ENCODE measurements at regions not wholly inside any gene's neighbourhood (a gene's known extent, or its start where the extent isn't known, plus 50 kb on each side); places are given as distances from the start of the nearest gene placed in this dataset.
"Not testable (repeated sequence)": the region's sequence is repeated elsewhere in the genome, so short reads cannot be mapped to it uniquely, and the experiment has no call there.

GRCh38 chr15:62867844-62868243 lies 174.7 kb upstream of the TPM1 start:
- intact Hi-C loops (cut with micrococcal nuclease) = no loop called here
- H3K27ac Mint-ChIP-seq = no peak overlapping the region
- CTCF ChIA-PET = no interaction called here

DNA sequence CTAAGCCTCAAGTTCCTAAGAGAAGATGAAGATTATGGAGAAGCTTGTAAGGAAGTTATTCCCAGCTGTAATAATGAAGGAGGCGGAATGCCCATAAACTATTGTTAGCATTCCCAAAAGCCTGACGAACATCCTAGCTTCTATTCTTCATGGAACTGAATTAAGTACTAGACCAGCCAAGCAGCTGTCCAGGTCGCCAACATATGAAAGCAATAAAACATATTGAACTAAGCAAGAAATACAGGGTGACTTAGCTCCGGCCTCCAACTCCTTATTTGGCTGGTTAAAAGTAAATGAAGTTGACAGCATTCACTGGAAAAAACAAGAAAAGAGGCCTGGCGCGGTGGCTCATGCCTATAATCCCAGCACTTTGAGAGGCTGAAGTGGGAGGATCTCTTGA lies 174.0 kb upstream of the TPM1 start:
- no peaks in the 10 kb centered on the region for H3K4me1 Mint-ChIP-seq (ENCODE audit: low read depth)

More at GRCh38 chr15:62867844-62868243, 174.7 kb upstream of the TPM1 start:
- Mint-ChIP-seq H3K36me3 (ENCODE audit: low read depth) (no peaks in the 10 kb centered on the region), H3K4me1 (ENCODE audit: low read depth) (no peaks in the 10 kb centered on the region), H3K9me3 (no peaks in the 10 kb centered on the region), H3K27me3 (ENCODE audit: low read depth) (no peaks in the 10 kb centered on the region), H3K4me3 (no peak overlapping the region)
- no peak for DNase-seq

DNA sequence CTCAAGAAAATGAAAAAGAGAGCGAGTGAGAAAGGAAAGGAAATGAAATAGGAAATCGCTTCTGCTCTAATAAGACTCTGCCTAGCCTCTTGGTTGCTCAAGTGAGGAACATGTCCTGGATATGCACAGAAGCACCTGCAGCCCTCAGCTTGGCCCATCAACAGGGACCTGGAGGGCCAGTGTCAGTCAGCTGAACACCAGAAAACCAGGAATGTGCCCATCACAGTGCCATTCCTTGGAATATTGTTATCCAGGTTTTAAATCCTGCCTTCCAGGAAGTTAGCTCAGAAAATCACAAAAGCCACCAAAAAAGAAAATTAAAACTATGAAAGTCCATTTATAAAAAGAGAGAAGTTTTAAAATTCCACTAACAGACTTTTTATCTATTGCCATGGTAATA lies 173.4 kb upstream of the TPM1 start:
- DNase-seq = no peak
- Mint-ChIP-seq H3K9me3 (no peaks in the 10 kb centered on the region), H3K36me3 (ENCODE audit: low read depth) (no peaks in the 10 kb centered on the region), H3K27ac (no peak overlapping the region), H3K4me3 (no peak overlapping the region), H3K27me3 (ENCODE audit: low read depth) (no peaks in the 10 kb centered on the region), H3K4me1 (ENCODE audit: low read depth) (no peaks in the 10 kb centered on the region)
- CTCF ChIA-PET = no interaction called here
- intact Hi-C loops (cut with micrococcal nuclease) = no loop called here

More for the DNA sequence above, 174.0 kb upstream of the TPM1 start:
- intact Hi-C loops (cut with micrococcal nuclease) = no loop called here
- Mint-ChIP-seq H3K36me3 (ENCODE audit: low read depth) (no peaks in the 10 kb centered on the region), H3K27me3 (ENCODE audit: low read depth) (no peaks in the 10 kb centered on the region), H3K27ac (no peak overlapping the region), H3K9me3 (no peaks in the 10 kb centered on the region), H3K4me3 (no peak overlapping the region)
- no peak for DNase-seq
- CTCF ChIA-PET = no interaction called here

GRCh38 chr15:62870216-62870615 lies 172.3 kb upstream of the TPM1 start:
- no peaks in the 10 kb centered on the region for H3K36me3 Mint-ChIP-seq (ENCODE audit: low read depth)

DNA sequence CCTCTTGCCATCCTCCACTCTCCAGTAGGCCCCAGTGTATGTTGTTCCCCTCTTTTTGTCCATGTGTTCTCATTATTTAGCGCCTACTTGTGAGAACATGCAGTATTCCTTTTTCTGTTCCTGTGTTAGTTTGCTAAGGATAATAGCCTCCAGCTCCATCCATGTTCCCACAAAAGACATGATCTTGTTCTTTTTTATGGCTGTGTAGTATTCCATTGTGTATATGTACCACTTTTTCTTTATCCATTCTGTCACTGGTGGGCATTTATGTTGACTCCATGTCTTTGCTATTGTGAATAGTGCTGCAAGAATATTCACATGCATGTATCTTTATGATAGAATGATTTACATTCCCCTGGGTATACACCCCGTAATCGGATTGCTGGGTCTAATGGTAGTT lies 171.8 kb upstream of the TPM1 start:
- H3K36me3 Mint-ChIP-seq (ENCODE audit: low read depth); H3K4me3 Mint-ChIP-seq; DNase-seq; intact Hi-C loops (cut with micrococcal nuclease); H3K4me1 Mint-ChIP-seq (ENCODE audit: low read depth); H3K27ac Mint-ChIP-seq; H3K9me3 Mint-ChIP-seq; H3K27me3 Mint-ChIP-seq (ENCODE audit: low read depth); CTCF ChIA-PET: not testable (repeated sequence)

More at GRCh38 chr15:62870216-62870615, 172.3 kb upstream of the TPM1 start:
- Mint-ChIP-seq H3K27me3 (ENCODE audit: low read depth) (no peaks in the 10 kb centered on the region), H3K27ac (no peak overlapping the region), H3K9me3 (no peaks in the 10 kb centered on the region), H3K4me3 (no peak overlapping the region), H3K4me1 (ENCODE audit: low read depth) (no peaks in the 10 kb centered on the region)
- DNase-seq = no peak
- CTCF ChIA-PET = no interaction called here
- intact Hi-C loops (cut with micrococcal nuclease) = no loop called here

DNA sequence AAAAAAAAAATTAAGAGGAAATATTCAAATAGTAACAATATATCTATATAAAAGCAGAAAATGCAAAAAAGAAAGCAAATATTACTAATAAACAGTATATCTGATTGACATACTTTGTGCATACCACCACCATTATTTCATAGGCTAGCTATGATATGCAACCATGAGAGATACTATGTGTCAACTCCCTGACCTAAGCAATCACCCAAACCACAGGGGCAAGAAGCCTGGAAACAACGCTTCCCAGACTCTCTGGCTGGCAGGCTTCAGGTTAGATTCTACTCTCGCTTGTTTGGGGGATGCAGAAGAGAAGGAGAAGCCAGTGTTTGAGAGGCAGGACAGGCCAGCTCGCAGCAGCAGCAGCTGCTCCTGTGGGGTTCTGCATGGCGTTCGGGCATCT lies 169.3 kb upstream of the TPM1 start:
- intact Hi-C loops (cut with micrococcal nuclease) = no loop called here
- H3K4me3 Mint-ChIP-seq = no peak overlapping the region

GRCh38 chr15:62874064-62874463 lies 168.5 kb upstream of the TPM1 start:
- CTCF ChIA-PET = no interaction called here
- Mint-ChIP-seq H3K4me1 (ENCODE audit: low read depth) (no peaks in the 10 kb centered on the region), H3K27ac (no peak overlapping the region), H3K4me3 (no peak overlapping the region), H3K27me3 (ENCODE audit: low read depth) (no peaks in the 10 kb centered on the region), H3K36me3 (ENCODE audit: low read depth) (no peaks in the 10 kb centered on the region), H3K9me3 (no peaks in the 10 kb centered on the region)
- no peak for DNase-seq
- intact Hi-C loops (cut with micrococcal nuclease) = no loop called here

More for the DNA sequence above, 169.3 kb upstream of the TPM1 start:
- CTCF ChIA-PET = no interaction called here
- Mint-ChIP-seq H3K36me3 (ENCODE audit: low read depth) (no peaks in the 10 kb centered on the region), H3K4me1 (ENCODE audit: low read depth) (no peaks in the 10 kb centered on the region), H3K9me3 (no peaks in the 10 kb centered on the region), H3K27me3 (ENCODE audit: low read depth) (no peaks in the 10 kb centered on the region), H3K27ac (no peak overlapping the region)
- no peak for DNase-seq

DNA sequence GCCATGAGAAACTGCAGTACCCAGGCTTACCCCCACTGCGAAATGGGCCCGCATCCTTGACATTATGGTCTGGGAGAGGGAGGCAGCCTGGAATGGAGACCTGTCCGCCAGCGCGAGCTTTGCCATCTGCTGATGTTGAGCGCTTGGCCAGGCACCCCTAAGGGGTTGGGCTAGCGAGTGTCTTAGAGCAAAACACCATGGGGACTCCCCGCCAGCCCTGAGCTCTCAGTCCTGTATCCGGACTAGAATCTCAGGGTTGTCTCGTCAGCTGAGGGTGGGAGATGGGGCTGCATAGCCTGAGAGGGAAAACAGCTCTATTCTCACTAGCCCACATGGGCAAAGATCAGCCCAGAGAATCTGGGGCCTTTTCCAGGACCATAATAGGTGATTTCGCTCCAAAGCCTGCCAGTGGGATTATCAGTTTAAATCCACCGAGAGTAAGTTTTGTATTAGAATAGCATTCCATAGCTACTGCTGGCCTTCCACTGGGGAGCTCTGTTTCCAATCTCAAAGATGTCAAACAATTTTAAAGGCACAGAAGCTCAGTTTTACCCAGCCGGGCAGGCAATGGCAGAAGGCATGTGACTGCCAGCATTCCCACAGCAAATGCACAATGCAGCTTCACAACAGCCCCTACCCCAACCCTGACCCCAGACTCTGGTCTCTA lies 167.5 kb upstream of the TPM1 start:
- Mint-ChIP-seq H3K36me3 (ENCODE audit: low read depth) (no peaks in the 10 kb centered on the region), H3K9me3 (no peaks in the 10 kb centered on the region), H3K4me1 (ENCODE audit: low read depth) (peaks cover 6% of the 10 kb centered on the region), H3K27ac (no peak overlapping the region), H3K27me3 (ENCODE audit: low read depth) (peaks cover 4% of the 10 kb centered on the region), H3K4me3 (no peak overlapping the region)
- CTCF ChIA-PET = interaction anchor here (0.6 kb wide), 1 partner anchor 36 kb away, joined by 3 read pairs; no protein-coding TSS in a partner anchor
- intact Hi-C loops (cut with micrococcal nuclease) = no loop called here
- DNase-seq = no peak

DNA sequence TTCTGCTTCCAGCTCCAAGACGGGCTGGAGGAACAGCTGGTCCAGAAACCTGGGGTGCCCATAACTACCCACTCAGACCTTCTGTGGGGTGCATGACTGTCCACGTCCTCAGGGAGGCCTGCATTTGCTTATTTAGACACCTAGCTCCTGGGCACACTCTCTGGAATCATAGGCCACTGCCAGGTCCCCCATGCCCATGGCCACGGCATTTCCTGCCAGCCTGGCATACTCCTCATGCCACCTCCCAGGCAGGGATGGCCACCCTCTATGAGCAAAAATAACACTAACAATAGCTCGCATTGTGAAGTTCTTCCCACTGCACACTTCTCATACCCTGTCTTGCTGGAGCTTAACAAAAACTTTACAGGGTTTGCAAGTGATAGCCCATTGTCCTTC lies 166.9 kb upstream of the TPM1 start:
- peaks cover 9% of the 10 kb centered on the region for H3K4me1 Mint-ChIP-seq (ENCODE audit: low read depth)
- H3K36me3 Mint-ChIP-seq (ENCODE audit: low read depth) = no peaks in the 10 kb centered on the region
- CTCF ChIA-PET = interaction anchor here (0.6 kb wide), 1 partner anchor 35 kb away, joined by 3 read pairs; no protein-coding TSS in a partner anchor
- no peak overlapping the region for H3K4me3 Mint-ChIP-seq
- H3K9me3 Mint-ChIP-seq = no peaks in the 10 kb centered on the region
- DNase-seq = no peak
- intact Hi-C loops (cut with micrococcal nuclease) = no loop called here
- peaks cover 4% of the 10 kb centered on the region for H3K27me3 Mint-ChIP-seq (ENCODE audit: low read depth)
- no peak overlapping the region for H3K27ac Mint-ChIP-seq

GRCh38 chr15:62877276-62877857 lies 165.2 kb upstream of the TPM1 start:
- CTCF ChIA-PET = interaction anchor here (0.6 kb wide), 1 partner anchor 45 kb away, joined by 3 read pairs; no protein-coding TSS in a partner anchor
- Mint-ChIP-seq H3K27ac (no peak overlapping the region), H3K4me1 (ENCODE audit: low read depth) (peaks cover 9% of the 10 kb centered on the region), H3K27me3 (ENCODE audit: low read depth) (peaks cover 4% of the 10 kb centered on the region), H3K4me3 (no peak overlapping the region), H3K9me3 (no peaks in the 10 kb centered on the region), H3K36me3 (ENCODE audit: low read depth) (no peaks in the 10 kb centered on the region)
- no peak for DNase-seq
- intact Hi-C loops (cut with micrococcal nuclease) = no loop called here

DNA sequence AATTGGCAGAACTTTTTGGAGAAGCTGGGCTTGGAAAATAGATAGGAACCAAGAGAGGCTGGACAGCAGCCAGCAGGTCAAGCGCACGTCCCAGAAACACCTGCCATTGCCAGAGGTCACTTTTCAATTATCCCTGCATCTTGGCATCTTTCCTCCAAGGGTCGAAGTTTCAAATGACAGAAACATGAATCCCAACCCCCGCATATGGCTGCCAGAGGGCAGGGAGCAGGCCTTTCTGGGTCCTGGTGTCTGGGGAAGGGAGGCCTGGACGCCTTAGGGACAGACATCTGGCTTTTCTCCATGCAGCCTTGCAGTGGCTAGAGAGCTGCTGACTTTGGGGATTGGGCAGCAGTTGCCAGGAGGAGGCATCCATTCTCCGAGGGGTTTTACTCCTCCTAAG lies 164.5 kb upstream of the TPM1 start:
- no peaks in the 10 kb centered on the region for H3K36me3 Mint-ChIP-seq (ENCODE audit: low read depth)
- DNase-seq = no peak
- no peaks in the 10 kb centered on the region for H3K9me3 Mint-ChIP-seq
- CTCF ChIA-PET = no interaction called here
- intact Hi-C loops (cut with micrococcal nuclease) = no loop called here
- H3K4me3 Mint-ChIP-seq = no peak overlapping the region
- H3K27me3 Mint-ChIP-seq (ENCODE audit: low read depth) = peaks cover 4% of the 10 kb centered on the region
- H3K27ac Mint-ChIP-seq = no peak overlapping the region
- H3K4me1 Mint-ChIP-seq (ENCODE audit: low read depth) = peaks cover 9% of the 10 kb centered on the region

- H3K9me3 Mint-ChIP-seq = no peaks in the 10 kb centered on the region
- peaks cover 9% of the 10 kb centered on the region for H3K4me1 Mint-ChIP-seq (ENCODE audit: low read depth)
- no peak for DNase-seq
- peaks cover 7% of the 10 kb centered on the region for H3K27me3 Mint-ChIP-seq (ENCODE audit: low read depth)
- CTCF ChIA-PET = no interaction called here
- no peak overlapping the region for H3K27ac Mint-ChIP-seq
- no peak overlapping the region for H3K4me3 Mint-ChIP-seq
- intact Hi-C loops (cut with micrococcal nuclease) = no loop called here
- H3K36me3 Mint-ChIP-seq (ENCODE audit: low read depth) = no peaks in the 10 kb centered on the region
These were observed 162.8 kb upstream of the TPM1 start for GRCh38 chr15:62879770-62880169.

- Mint-ChIP-seq H3K4me1 (ENCODE audit: low read depth) (peaks cover 9% of the 10 kb centered on the region), H3K27me3 (ENCODE audit: low read depth) (peaks cover 7% of the 10 kb centered on the region), H3K4me3 (no peak overlapping the region), H3K36me3 (ENCODE audit: low read depth) (no peaks in the 10 kb centered on the region), H3K27ac (no peak overlapping the region), H3K9me3 (no peaks in the 10 kb centered on the region)
- intact Hi-C loops (cut with micrococcal nuclease) = no loop called here
- DNase-seq = no peak
- CTCF ChIA-PET = no interaction called here
These were observed 162.3 kb upstream of the TPM1 start for GRCh38 chr15:62880278-62880677.

Data from activated naive CD4-positive, alpha-beta T cell treated with anti-CD3 and anti-CD28 coated beads for 36 hours (primary cell).